Natural killer cell (primary cell): ENCODE measurements at regions not wholly inside any gene's neighbourhood (a gene's known extent, or its start where the extent isn't known, plus 50 kb on each side); places are given as distances from the start of the nearest gene placed in this dataset.

ENCODE experiments used
- ATAC-seq, 3 donors: fragments of 150-1000 bp in 2 of 3; fragments of 200-7000 bp in 1 of 3; cut with Tn5 transposase; 1 replicate in 1 of 3; 2 replicates in 2 of 3; pipeline ENCODE4 v1.10.0; 2021; ENCODE audit warnings: mild to moderate bottlenecking in 2 of 3, moderate library complexity in 2 of 3
- DNase-seq, 2 donors: peaks; one replicate each; pipeline versions ENCODE4 v3.0.0 to v3.0.0-alpha.2; 2013 to 2021; ENCODE audit warnings: mixed read lengths in 1 of 2
- H3K27ac ChIP-seq: one replicate; pipeline ENCODE4 v1.5.1; 2013; ENCODE audit warnings: mild to moderate bottlenecking, low read length
- H3K27me3 ChIP-seq: one replicate; pipeline ENCODE4 v1.6.1; 2013; ENCODE audit warnings: low read length; ENCODE audit not compliant: control insufficient read depth, insufficient read depth
- H3K36me3 ChIP-seq: one replicate; pipeline ENCODE4 v1.6.1; 2013; ENCODE audit warnings: low read length; ENCODE audit not compliant: control insufficient read depth, insufficient read depth
- H3K4me1 ChIP-seq: one replicate; pipeline ENCODE4 v1.6.1; 2013; ENCODE audit warnings: low read length; ENCODE audit not compliant: control insufficient read depth, insufficient read depth
- H3K4me3 ChIP-seq: one replicate; pipeline ENCODE4 v1.5.1; 2013; ENCODE audit warnings: low read length
- H3K9me3 ChIP-seq: one replicate; pipeline ENCODE4 v1.6.1; 2013; ENCODE audit warnings: low read length; ENCODE audit not compliant: control insufficient read depth, insufficient read depth
- H3K27ac Mint-ChIP-seq, 2 donors: one replicate each; pipeline ENCODE4 v1.8.0; 2022; ENCODE audit warnings: mild to moderate bottlenecking in 2 of 2, mixed read lengths in 2 of 2, moderate library complexity in 1 of 2
- H3K27me3 Mint-ChIP-seq, 2 donors: one replicate each; pipeline ENCODE4 v1.8.0; 2022; ENCODE audit warnings: low read depth in 2 of 2, mixed read lengths in 2 of 2
- H3K36me3 Mint-ChIP-seq: one replicate; pipeline ENCODE4 v1.8.0; 2022; ENCODE audit warnings: mixed read lengths
- H3K4me1 Mint-ChIP-seq, 2 donors: one replicate each; pipeline ENCODE4 v1.8.0; 2022; ENCODE audit warnings: mixed read lengths in 2 of 2
- H3K4me3 Mint-ChIP-seq: one replicate; pipeline ENCODE4 v1.8.0; 2022; ENCODE audit warnings: mild to moderate bottlenecking, moderate library complexity, mixed read lengths
- H3K9me3 Mint-ChIP-seq, 2 donors: one replicate each; pipeline ENCODE4 v1.8.0; 2022; ENCODE audit warnings: mixed read lengths in 2 of 2
- WGBS: methylation state at CpG from one replicate; pipeline ENCODE4 v1.1.7; 2013; ENCODE audit warnings: missing lambda C conversion rate; ENCODE audit not compliant: insufficient coverage; 5-methylcytosine and 5-hydroxymethylcytosine counted together
- intact Hi-C: fragments of 100-400 bp; cut with micrococcal nuclease; formaldehyde crosslinking; loops from one replicate; pipeline ENCODE4 v1.14.2; 2022
- TF ChIP-seq, protein P1 (sequence below): fragments of 200-600 bp; IDR thresholded peaks from one replicate; pipeline ENCODE4 v1.8.0; 2022; ENCODE audit warnings: antibody characterized with exemption

DNA sequence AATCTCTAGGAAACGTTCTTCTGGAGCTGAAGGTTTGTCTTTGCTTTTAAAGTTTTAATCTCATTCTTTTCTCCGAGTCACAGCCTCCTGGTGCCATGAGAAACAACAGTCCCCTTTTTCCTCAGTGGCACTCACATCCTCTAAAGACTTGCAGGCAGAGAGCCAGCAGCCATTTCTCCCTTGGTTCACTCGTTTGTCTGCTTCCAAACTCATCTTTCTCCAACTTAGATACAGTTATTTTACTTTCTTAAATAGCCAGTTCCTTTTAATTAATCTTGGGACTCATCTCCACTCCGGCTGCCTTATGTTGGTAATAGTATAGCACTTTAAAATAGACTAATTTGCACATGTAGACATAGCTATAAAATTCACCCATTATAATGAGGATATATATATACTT, 555.2 kb downstream of the FGF9 start:
- H3K4me1 ChIP-seq: no peaks in the 10 kb centered on the region
- no peaks in the 10 kb centered on the region for H3K27me3 ChIP-seq
- Mint-ChIP-seq H3K9me3 (no peaks in the 10 kb centered on the region), H3K27me3 (peaks cover 0 to 2% of the 10 kb centered on the region in 2 donors), H3K36me3 (no peaks in the 10 kb centered on the region), H3K4me1 (peaks cover 0 to 8% of the 10 kb centered on the region in 2 donors), H3K27ac (no peak overlapping the region), H3K4me3 (no peak overlapping the region)
- intact Hi-C loops: no loop called here
- ATAC-seq (no peak), DNase-seq (no peak)
- no peaks in the 10 kb centered on the region for H3K36me3 ChIP-seq
- H3K9me3 ChIP-seq: no peaks in the 10 kb centered on the region
- H3K4me3 ChIP-seq: no peak overlapping the region
- WGBS: 42% methylated on average over 3 of the region's 4 CpGs
- no peak overlapping the region for H3K27ac ChIP-seq
- TF ChIP-seq, protein P1, sequence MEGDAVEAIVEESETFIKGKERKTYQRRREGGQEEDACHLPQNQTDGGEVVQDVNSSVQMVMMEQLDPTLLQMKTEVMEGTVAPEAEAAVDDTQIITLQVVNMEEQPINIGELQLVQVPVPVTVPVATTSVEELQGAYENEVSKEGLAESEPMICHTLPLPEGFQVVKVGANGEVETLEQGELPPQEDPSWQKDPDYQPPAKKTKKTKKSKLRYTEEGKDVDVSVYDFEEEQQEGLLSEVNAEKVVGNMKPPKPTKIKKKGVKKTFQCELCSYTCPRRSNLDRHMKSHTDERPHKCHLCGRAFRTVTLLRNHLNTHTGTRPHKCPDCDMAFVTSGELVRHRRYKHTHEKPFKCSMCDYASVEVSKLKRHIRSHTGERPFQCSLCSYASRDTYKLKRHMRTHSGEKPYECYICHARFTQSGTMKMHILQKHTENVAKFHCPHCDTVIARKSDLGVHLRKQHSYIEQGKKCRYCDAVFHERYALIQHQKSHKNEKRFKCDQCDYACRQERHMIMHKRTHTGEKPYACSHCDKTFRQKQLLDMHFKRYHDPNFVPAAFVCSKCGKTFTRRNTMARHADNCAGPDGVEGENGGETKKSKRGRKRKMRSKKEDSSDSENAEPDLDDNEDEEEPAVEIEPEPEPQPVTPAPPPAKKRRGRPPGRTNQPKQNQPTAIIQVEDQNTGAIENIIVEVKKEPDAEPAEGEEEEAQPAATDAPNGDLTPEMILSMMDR: no peak

DNA sequence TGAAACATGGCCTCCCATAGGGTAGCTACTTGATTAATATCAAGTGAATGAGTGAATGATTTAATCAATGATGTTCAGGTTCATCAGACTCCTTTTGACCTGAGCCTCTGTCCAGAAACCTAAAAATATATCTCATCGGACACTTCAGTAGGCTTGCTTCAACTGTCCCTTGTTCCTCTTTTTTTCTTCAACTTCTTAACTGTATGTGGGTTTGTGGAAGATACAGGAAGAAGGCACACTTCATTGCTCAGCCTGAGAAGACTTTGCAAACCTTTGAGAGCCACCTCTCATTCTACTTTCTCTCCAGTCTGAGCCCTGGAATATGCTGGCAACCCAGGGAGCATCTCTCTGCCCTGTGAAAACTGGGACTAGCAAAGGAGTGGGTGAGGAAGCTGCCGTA, 557.0 kb downstream of the FGF9 start:
- H3K4me1 ChIP-seq: no peaks in the 10 kb centered on the region
- Mint-ChIP-seq H3K27me3 (peaks cover 0 to 2% of the 10 kb centered on the region in 2 donors), H3K4me1 (peaks cover 0 to 8% of the 10 kb centered on the region in 2 donors), H3K9me3 (no peaks in the 10 kb centered on the region), H3K4me3 (no peak overlapping the region), H3K36me3 (no peaks in the 10 kb centered on the region), H3K27ac (no peak overlapping the region)
- TF ChIP-seq, protein P1: no peak
- DNase-seq (no peak), ATAC-seq (no peak)
- H3K9me3 ChIP-seq: no peaks in the 10 kb centered on the region
- H3K36me3 ChIP-seq: no peaks in the 10 kb centered on the region
- H3K4me3 ChIP-seq: no peak overlapping the region
- 94% methylated on average over 1 of the region's 2 CpGs for WGBS
- intact Hi-C loops: no loop called here
- no peak overlapping the region for H3K27ac ChIP-seq
- H3K27me3 ChIP-seq: no peaks in the 10 kb centered on the region

DNA sequence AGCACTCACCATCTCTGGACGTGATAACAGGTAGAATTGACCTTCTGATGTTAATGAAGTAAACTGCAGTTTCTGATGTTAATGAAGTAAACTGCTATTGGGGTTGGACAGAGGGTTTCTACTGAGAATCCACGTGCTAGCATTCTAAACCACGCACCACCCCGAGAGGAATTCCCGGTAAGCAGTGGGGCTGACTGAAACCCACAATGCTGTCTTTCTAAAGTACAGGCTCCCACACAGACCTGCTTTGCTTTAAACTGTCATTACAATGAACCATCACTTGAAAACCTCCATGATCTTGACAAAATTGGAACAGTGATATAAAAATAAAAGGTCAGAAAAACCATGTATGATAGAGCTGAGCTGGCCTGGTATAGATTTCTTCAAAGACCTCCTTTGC, 559.0 kb downstream of the FGF9 start:
- no peaks in the 10 kb centered on the region for H3K9me3 Mint-ChIP-seq
- intact Hi-C loops: no loop called here

DNA sequence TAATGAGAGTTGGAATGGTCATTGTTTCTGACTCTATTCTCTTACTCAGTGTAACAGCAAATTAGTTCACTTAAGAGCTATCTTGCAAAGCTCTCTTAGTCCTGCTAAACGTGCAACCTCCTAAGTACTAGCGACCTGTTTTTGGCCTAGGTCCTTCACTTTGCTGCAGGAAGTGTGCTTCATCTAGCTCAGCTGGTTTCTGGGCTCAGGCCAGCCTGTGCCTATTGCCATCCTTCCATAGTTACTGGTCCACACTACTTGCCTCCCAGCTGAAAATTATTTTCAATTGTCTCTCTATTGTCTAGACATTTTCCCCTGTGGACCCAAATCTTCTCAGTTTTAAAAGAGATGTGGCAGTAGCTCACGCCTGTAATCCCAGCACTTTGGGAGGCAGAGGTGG, 561.3 kb downstream of the FGF9 start:
- no peaks in the 10 kb centered on the region for H3K9me3 Mint-ChIP-seq
- peaks cover 0 to 1% of the 10 kb centered on the region in 2 donors for H3K27me3 Mint-ChIP-seq
- no peak overlapping the region for H3K4me3 ChIP-seq
- H3K27me3 ChIP-seq: no peaks in the 10 kb centered on the region
- no peaks in the 10 kb centered on the region for H3K4me1 Mint-ChIP-seq
- no peaks in the 10 kb centered on the region for H3K4me1 ChIP-seq
- no peak for DNase-seq
- no peaks in the 10 kb centered on the region for H3K9me3 ChIP-seq
- 75% methylated on average over 3 of the region's 3 CpGs for WGBS
- no peaks in the 10 kb centered on the region for H3K36me3 Mint-ChIP-seq
- H3K4me3 Mint-ChIP-seq: no peak overlapping the region
- intact Hi-C loops: no loop called here
- H3K27ac Mint-ChIP-seq: no peak overlapping the region
- no peak overlapping the region for H3K27ac ChIP-seq
- ATAC-seq: no peak
- H3K36me3 ChIP-seq: no peaks in the 10 kb centered on the region
- TF ChIP-seq, protein P1: no peak

More for the DNA sequence above, 559.0 kb downstream of the FGF9 start:
- no peaks in the 10 kb centered on the region for H3K27me3 ChIP-seq
- Mint-ChIP-seq H3K4me3 (no peak overlapping the region), H3K36me3 (no peaks in the 10 kb centered on the region), H3K27ac (no peak overlapping the region), H3K27me3 (peaks cover 0 to 2% of the 10 kb centered on the region in 2 donors), H3K4me1 (no peaks in the 10 kb centered on the region)
- H3K4me1 ChIP-seq: no peaks in the 10 kb centered on the region
- TF ChIP-seq, protein P1: no peak
- no peak overlapping the region for H3K27ac ChIP-seq
- ATAC-seq (no peak), DNase-seq (no peak)
- WGBS: 60% methylated on average over 5 of the region's 5 CpGs
- no peaks in the 10 kb centered on the region for H3K36me3 ChIP-seq
- H3K4me3 ChIP-seq: no peak overlapping the region
- no peaks in the 10 kb centered on the region for H3K9me3 ChIP-seq
